GM19023 (cell line): ENCODE measurements at regions not wholly inside any gene's neighbourhood (a gene's known extent, or its start where the extent isn't known, plus 50 kb on each side); places are given as distances from the start of the nearest gene placed in this dataset.
"Not testable (repeated sequence)": the region's sequence is repeated elsewhere in the genome, so short reads cannot be mapped to it uniquely, and the experiment has no call there.

ENCODE experiments used
- ATAC-seq: cut with Tn5 transposase; IDR thresholded peaks from one replicate; pipeline ENCODE4 v1.9.1; 2021; ENCODE audit warnings: mild to moderate bottlenecking, moderate library complexity; ENCODE audit not compliant: unreplicated experiment

- ATAC-seq, result no peak
These were observed 325.3 kb upstream of the MYT1L start for GRCh38 chr2:2656115-2657011.

- no peak for ATAC-seq
These were observed 324.5 kb upstream of the MYT1L start for GRCh38 chr2:2655453-2656114.

- ATAC-seq, result no peak
These were observed 322.2 kb upstream of the MYT1L start for GRCh38 chr2:2653231-2653630.

- ATAC-seq, result no peak
These were observed 319.7 kb upstream of the MYT1L start for GRCh38 chr2:2650608-2651375.

GRCh38 chr2:2649109-2650072 lies 318.3 kb upstream of the MYT1L start:
- ATAC-seq, result no peak

- ATAC-seq, result no peak
These were observed 317.0 kb upstream of the MYT1L start for GRCh38 chr2:2648094-2648493.

- no peak for ATAC-seq
These were observed 316.1 kb upstream of the MYT1L start for GRCh38 chr2:2647141-2647541.

GRCh38 chr2:2646433-2647051 lies 315.5 kb upstream of the MYT1L start:
- peak; percentile 51 for ATAC-seq

GRCh38 chr2:2645162-2645855 lies 314.2 kb upstream of the MYT1L start:
- no peak for ATAC-seq

GRCh38 chr2:2644751-2645150 lies 313.7 kb upstream of the MYT1L start:
- not testable (repeated sequence) for ATAC-seq

- no peak for ATAC-seq
These were observed 313.0 kb upstream of the MYT1L start for GRCh38 chr2:2644040-2644439.

GRCh38 chr2:2642906-2643890 lies 312.1 kb upstream of the MYT1L start:
- ATAC-seq, result no peak

- no peak for ATAC-seq
These were observed 310.7 kb upstream of the MYT1L start for GRCh38 chr2:2641541-2642410.

- ATAC-seq, result no peak
These were observed 309.7 kb upstream of the MYT1L start for GRCh38 chr2:2640818-2641217.

- no peak for ATAC-seq
These were observed 309.3 kb upstream of the MYT1L start for GRCh38 chr2:2640371-2640770.

- ATAC-seq, result no peak
These were observed 308.4 kb upstream of the MYT1L start for GRCh38 chr2:2639251-2640139.
